HL-60 (cell line): ENCODE measurements at regions not wholly inside any gene's neighbourhood (a gene's known extent, or its start where the extent isn't known, plus 50 kb on each side); places are given as distances from the start of the nearest gene placed in this dataset.

Experiments used
- DNase-seq, 2 experiments: peaks; one replicate each; pipeline ENCODE4 v3.0.0-alpha.2; 2010 to 2020; ENCODE audit warnings: low read depth in 1 of 2, low spot score in 1 of 2
- H3K27ac ChIP-seq: fragments of 250-450 bp; sonication (Bioruptor Pico); replicated peaks from 2 replicates; pipeline ENCODE4 v1.5.1; 2020; ENCODE audit warnings: mild to moderate bottlenecking, moderate library complexity
- H3K27me3 ChIP-seq: fragments of 250-450 bp; sonication (Bioruptor Pico); 2 replicates; pipeline ENCODE4 v1.5.1; 2021; ENCODE audit warnings: mild to moderate bottlenecking, moderate library complexity; ENCODE audit not compliant: insufficient read depth, poor library complexity, severe bottlenecking
- H3K4me3 ChIP-seq: replicated peaks from 2 replicates; pipeline ENCODE4 v1.5.1; 2011; ENCODE audit warnings: mild to moderate bottlenecking, control low read depth, low read length; ENCODE audit not compliant: insufficient read depth
- GABPA ChIP-seq: IDR thresholded peaks from 2 replicates; pipeline ENCODE4 v1.6.1; 2012; ENCODE audit warnings: low read depth
- POLR2AphosphoS5 ChIP-seq: IDR thresholded peaks from 2 replicates; pipeline ENCODE4 v1.6.1; 2012; ENCODE audit warnings: low read depth
- SPI1 ChIP-seq: IDR thresholded peaks from 2 replicates; pipeline ENCODE4 v1.6.1; 2012; ENCODE audit warnings: low read depth, mild to moderate bottlenecking, borderline replicate concordance
- TF ChIP-seq, protein P1 (sequence below): IDR thresholded peaks from 2 replicates; pipeline ENCODE4 v1.6.1; 2012; ENCODE audit warnings: low read depth; ENCODE audit not compliant: insufficient replicate concordance
- TF ChIP-seq, protein P2 (sequence below): IDR thresholded peaks from one replicate; pipeline ENCODE4 v1.5.1; 2011; ENCODE audit warnings: low read length, control low read depth, inconsistent platforms; ENCODE audit not compliant: insufficient read depth

DNA sequence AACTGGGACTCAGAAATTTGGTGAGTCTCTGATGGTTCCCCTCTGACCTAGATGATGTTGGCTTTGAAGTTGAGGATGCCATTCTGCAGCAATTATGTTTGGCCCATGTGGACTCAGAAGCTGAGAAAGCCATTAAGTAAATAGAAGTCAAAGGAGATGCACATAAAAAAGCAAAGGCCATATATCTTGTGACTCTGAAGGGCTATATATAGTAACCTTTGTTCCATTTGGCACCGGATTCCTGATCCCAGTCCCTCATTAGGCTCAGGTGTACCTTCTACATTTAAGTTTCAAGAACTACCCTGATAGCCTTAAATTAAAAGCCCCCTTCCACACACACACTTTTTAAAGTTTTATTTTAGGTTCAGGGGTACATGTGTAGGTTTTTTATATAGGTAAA is 50.0 kb upstream of the PDK4 start:
- no peak for DNase-seq
- H3K4me3 ChIP-seq: no peak overlapping the region
- H3K27ac ChIP-seq: no peak overlapping the region
- no peak for TF ChIP-seq SPI1
- TF ChIP-seq, protein P1, sequence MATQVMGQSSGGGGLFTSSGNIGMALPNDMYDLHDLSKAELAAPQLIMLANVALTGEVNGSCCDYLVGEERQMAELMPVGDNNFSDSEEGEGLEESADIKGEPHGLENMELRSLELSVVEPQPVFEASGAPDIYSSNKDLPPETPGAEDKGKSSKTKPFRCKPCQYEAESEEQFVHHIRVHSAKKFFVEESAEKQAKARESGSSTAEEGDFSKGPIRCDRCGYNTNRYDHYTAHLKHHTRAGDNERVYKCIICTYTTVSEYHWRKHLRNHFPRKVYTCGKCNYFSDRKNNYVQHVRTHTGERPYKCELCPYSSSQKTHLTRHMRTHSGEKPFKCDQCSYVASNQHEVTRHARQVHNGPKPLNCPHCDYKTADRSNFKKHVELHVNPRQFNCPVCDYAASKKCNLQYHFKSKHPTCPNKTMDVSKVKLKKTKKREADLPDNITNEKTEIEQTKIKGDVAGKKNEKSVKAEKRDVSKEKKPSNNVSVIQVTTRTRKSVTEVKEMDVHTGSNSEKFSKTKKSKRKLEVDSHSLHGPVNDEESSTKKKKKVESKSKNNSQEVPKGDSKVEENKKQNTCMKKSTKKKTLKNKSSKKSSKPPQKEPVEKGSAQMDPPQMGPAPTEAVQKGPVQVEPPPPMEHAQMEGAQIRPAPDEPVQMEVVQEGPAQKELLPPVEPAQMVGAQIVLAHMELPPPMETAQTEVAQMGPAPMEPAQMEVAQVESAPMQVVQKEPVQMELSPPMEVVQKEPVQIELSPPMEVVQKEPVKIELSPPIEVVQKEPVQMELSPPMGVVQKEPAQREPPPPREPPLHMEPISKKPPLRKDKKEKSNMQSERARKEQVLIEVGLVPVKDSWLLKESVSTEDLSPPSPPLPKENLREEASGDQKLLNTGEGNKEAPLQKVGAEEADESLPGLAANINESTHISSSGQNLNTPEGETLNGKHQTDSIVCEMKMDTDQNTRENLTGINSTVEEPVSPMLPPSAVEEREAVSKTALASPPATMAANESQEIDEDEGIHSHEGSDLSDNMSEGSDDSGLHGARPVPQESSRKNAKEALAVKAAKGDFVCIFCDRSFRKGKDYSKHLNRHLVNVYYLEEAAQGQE: no peak
- TF ChIP-seq, protein P2, sequence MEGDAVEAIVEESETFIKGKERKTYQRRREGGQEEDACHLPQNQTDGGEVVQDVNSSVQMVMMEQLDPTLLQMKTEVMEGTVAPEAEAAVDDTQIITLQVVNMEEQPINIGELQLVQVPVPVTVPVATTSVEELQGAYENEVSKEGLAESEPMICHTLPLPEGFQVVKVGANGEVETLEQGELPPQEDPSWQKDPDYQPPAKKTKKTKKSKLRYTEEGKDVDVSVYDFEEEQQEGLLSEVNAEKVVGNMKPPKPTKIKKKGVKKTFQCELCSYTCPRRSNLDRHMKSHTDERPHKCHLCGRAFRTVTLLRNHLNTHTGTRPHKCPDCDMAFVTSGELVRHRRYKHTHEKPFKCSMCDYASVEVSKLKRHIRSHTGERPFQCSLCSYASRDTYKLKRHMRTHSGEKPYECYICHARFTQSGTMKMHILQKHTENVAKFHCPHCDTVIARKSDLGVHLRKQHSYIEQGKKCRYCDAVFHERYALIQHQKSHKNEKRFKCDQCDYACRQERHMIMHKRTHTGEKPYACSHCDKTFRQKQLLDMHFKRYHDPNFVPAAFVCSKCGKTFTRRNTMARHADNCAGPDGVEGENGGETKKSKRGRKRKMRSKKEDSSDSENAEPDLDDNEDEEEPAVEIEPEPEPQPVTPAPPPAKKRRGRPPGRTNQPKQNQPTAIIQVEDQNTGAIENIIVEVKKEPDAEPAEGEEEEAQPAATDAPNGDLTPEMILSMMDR: no peak
- TF ChIP-seq POLR2AphosphoS5: no peak
- TF ChIP-seq GABPA: no peak
- no peaks in the 10 kb centered on the region for H3K27me3 ChIP-seq
